H1 (cell line): ENCODE measurements at regions not wholly inside any gene's neighbourhood (a gene's known extent, or its start where the extent isn't known, plus 50 kb on each side); places are given as distances from the start of the nearest gene placed in this dataset.

ENCODE experiments used
- CBX5 ChIP-seq: fragments of 300-800, 300-1000 bp; sonication (generic); IDR thresholded peaks from 2 replicates; pipeline ENCODE4 v1.7.1; 2016; ENCODE audit warnings: antibody characterized with exemption, low read length, low read depth
- CTCF ChIP-seq, 3 experiments: IDR thresholded peaks; 1 replicate in 2 of 3; 2 replicates in 1 of 3; pipeline versions ENCODE4 v1.5.1 to v1.6.1; 2011; ENCODE audit warnings: low read length in 3 of 3, mild to moderate bottlenecking in 3 of 3, inconsistent platforms in 2 of 3, low read depth in 1 of 3, moderate library complexity in 1 of 3; ENCODE audit not compliant: insufficient read depth in 1 of 3; ENCODE audit errors: control extremely low read depth in 1 of 3
- MAFK ChIP-seq: IDR thresholded peaks from 2 replicates; pipeline ENCODE4 v1.6.1; 2012; ENCODE audit warnings: low read depth, mild to moderate bottlenecking, improper control_type of control experiment, low read length
- POLR2AphosphoS5 ChIP-seq: IDR thresholded peaks from 2 replicates; pipeline ENCODE4 v1.6.1; 2011; ENCODE audit warnings: low read depth, low read length
- RXRA ChIP-seq: IDR thresholded peaks from 2 replicates; pipeline ENCODE4 v1.6.1; 2011; ENCODE audit warnings: low read depth, mild to moderate bottlenecking, low read length, moderate library complexity; ENCODE audit not compliant: insufficient read depth
- TF ChIP-seq, protein P1 (sequence below): IDR thresholded peaks from 2 replicates; pipeline ENCODE4 v1.6.1; 2011; ENCODE audit warnings: low read depth, mild to moderate bottlenecking, low read length; ENCODE audit not compliant: insufficient read depth
- TF ChIP-seq, protein P2 (sequence below): fragments of 300-600 bp; sonication (generic); IDR thresholded peaks from 2 replicates; pipeline ENCODE4 v1.7.1; 2012; ENCODE audit warnings: low read length, moderate library complexity, mild to moderate bottlenecking, inconsistent platforms; ENCODE audit not compliant: insufficient replicate concordance

DNA sequence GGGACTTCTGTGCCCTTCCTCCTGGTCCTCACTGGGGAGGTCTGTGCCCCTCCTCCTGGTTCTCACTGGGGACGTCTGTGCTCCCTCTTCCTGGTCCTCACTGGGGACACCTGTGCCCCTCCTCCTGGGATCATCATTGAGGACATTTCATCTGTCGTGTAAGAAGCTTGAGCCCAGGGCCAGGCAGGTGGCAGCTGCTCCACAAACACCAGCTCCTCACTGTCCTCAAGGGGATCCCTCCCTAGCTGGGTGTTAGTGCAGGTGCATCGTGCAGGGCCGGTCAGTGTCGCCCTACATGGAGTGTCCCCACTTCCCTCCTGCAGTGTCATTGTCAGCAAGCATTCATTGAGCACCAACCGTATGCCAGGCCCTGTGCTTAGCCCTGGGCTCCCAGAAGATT, 312.7 kb downstream of the PTPRU start:
- no peak for TF ChIP-seq POLR2AphosphoS5
- no peak for TF ChIP-seq CTCF (IDR thresholded peaks at IDR 0.05; ENCODE audit: control extremely low read depth in 1 of 3, insufficient read depth in 1 of 3, low read depth in 1 of 3, low read length in 3 of 3)
- no peak for TF ChIP-seq CBX5
- TF ChIP-seq, protein P1, sequence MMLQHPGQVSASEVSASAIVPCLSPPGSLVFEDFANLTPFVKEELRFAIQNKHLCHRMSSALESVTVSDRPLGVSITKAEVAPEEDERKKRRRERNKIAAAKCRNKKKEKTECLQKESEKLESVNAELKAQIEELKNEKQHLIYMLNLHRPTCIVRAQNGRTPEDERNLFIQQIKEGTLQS = no peak
- TF ChIP-seq RXRA = no peak
- TF ChIP-seq, protein P2, sequence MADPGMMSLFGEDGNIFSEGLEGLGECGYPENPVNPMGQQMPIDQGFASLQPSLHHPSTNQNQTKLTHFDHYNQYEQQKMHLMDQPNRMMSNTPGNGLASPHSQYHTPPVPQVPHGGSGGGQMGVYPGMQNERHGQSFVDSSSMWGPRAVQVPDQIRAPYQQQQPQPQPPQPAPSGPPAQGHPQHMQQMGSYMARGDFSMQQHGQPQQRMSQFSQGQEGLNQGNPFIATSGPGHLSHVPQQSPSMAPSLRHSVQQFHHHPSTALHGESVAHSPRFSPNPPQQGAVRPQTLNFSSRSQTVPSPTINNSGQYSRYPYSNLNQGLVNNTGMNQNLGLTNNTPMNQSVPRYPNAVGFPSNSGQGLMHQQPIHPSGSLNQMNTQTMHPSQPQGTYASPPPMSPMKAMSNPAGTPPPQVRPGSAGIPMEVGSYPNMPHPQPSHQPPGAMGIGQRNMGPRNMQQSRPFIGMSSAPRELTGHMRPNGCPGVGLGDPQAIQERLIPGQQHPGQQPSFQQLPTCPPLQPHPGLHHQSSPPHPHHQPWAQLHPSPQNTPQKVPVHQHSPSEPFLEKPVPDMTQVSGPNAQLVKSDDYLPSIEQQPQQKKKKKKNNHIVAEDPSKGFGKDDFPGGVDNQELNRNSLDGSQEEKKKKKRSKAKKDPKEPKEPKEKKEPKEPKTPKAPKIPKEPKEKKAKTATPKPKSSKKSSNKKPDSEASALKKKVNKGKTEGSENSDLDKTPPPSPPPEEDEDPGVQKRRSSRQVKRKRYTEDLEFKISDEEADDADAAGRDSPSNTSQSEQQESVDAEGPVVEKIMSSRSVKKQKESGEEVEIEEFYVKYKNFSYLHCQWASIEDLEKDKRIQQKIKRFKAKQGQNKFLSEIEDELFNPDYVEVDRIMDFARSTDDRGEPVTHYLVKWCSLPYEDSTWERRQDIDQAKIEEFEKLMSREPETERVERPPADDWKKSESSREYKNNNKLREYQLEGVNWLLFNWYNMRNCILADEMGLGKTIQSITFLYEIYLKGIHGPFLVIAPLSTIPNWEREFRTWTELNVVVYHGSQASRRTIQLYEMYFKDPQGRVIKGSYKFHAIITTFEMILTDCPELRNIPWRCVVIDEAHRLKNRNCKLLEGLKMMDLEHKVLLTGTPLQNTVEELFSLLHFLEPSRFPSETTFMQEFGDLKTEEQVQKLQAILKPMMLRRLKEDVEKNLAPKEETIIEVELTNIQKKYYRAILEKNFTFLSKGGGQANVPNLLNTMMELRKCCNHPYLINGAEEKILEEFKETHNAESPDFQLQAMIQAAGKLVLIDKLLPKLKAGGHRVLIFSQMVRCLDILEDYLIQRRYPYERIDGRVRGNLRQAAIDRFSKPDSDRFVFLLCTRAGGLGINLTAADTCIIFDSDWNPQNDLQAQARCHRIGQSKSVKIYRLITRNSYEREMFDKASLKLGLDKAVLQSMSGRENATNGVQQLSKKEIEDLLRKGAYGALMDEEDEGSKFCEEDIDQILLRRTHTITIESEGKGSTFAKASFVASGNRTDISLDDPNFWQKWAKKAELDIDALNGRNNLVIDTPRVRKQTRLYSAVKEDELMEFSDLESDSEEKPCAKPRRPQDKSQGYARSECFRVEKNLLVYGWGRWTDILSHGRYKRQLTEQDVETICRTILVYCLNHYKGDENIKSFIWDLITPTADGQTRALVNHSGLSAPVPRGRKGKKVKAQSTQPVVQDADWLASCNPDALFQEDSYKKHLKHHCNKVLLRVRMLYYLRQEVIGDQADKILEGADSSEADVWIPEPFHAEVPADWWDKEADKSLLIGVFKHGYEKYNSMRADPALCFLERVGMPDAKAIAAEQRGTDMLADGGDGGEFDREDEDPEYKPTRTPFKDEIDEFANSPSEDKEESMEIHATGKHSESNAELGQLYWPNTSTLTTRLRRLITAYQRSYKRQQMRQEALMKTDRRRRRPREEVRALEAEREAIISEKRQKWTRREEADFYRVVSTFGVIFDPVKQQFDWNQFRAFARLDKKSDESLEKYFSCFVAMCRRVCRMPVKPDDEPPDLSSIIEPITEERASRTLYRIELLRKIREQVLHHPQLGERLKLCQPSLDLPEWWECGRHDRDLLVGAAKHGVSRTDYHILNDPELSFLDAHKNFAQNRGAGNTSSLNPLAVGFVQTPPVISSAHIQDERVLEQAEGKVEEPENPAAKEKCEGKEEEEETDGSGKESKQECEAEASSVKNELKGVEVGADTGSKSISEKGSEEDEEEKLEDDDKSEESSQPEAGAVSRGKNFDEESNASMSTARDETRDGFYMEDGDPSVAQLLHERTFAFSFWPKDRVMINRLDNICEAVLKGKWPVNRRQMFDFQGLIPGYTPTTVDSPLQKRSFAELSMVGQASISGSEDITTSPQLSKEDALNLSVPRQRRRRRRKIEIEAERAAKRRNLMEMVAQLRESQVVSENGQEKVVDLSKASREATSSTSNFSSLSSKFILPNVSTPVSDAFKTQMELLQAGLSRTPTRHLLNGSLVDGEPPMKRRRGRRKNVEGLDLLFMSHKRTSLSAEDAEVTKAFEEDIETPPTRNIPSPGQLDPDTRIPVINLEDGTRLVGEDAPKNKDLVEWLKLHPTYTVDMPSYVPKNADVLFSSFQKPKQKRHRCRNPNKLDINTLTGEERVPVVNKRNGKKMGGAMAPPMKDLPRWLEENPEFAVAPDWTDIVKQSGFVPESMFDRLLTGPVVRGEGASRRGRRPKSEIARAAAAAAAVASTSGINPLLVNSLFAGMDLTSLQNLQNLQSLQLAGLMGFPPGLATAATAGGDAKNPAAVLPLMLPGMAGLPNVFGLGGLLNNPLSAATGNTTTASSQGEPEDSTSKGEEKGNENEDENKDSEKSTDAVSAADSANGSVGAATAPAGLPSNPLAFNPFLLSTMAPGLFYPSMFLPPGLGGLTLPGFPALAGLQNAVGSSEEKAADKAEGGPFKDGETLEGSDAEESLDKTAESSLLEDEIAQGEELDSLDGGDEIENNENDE = no peak
- no peak for TF ChIP-seq MAFK
